Jurkat, Clone E6-1 (cell line): ENCODE measurements at regions not wholly inside any gene's neighbourhood (a gene's known extent, or its start where the extent isn't known, plus 50 kb on each side); places are given as distances from the start of the nearest gene placed in this dataset.

Experiments
- DNase-seq: peaks from one replicate; pipeline ENCODE4 v3.0.0-alpha.2; 2011; ENCODE audit warnings: low read depth, low spot score
- H3K4me3 ChIP-seq: 2 replicates; pipeline ENCODE4 v1.5.1; 2011; ENCODE audit warnings: mild to moderate bottlenecking, low read length, control low read depth, moderate library complexity

- no peak for DNase-seq
- no peak overlapping the region for H3K4me3 ChIP-seq
Measured at GRCh38 chr7:16045296-16045695, 358.8 kb upstream of the MEOX2 start.

GRCh38 chr7:16044645-16045044 is 358.2 kb upstream of the MEOX2 start:
- no peak overlapping the region for H3K4me3 ChIP-seq
- no peak for DNase-seq

DNA sequence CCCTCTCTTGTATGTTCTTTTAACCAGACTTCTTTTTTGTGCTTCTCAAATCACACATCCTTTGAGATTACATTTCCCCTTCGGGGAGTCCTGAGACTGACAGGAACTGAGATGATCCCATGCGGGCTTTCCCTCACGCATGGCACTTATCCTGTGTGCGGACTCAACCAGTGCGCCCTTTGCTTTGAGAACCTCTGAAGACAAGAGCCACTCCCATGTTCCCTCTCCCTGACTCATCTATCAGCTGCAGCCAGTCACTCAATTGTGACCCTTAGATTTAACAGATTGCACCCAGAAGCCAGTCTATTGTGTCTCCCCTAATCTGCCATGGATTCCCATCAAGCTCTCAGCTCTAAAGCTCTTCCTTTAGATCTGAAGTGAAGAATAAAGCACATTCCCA is 353.9 kb upstream of the MEOX2 start:
- H3K4me3 ChIP-seq, result no peak overlapping the region
- DNase-seq, result no peak

- DNase-seq, result no peak
- no peak overlapping the region for H3K4me3 ChIP-seq
Measured at GRCh38 chr7:16038906-16039305, 352.4 kb upstream of the MEOX2 start.

- H3K4me3 ChIP-seq, result no peak overlapping the region
- no peak for DNase-seq
Measured at GRCh38 chr7:16035392-16035791, 348.9 kb upstream of the MEOX2 start.

- DNase-seq, result no peak
- no peak overlapping the region for H3K4me3 ChIP-seq
Measured at GRCh38 chr7:16034866-16035265, 348.4 kb upstream of the MEOX2 start.

DNA sequence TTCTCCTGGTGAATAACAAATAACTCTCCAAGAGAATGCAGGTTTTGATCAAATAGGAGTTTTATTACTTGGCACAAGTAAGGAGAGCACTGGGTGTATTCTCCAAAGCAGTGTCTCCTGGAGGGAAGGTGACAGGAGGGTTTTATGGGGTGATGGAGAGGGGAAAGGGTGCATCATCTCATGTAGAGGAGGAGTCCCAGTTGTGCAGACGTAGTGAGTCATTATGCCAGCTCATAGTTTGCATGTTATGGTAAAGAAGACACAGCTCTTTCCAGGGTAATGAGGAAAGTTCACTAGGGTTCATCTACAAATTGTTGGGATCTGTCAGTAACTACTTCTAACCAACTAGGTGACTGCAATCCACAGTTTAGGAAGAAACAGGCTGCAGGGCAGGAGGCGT is 347.9 kb upstream of the MEOX2 start:
- DNase-seq, result no peak
- no peak overlapping the region for H3K4me3 ChIP-seq

DNA sequence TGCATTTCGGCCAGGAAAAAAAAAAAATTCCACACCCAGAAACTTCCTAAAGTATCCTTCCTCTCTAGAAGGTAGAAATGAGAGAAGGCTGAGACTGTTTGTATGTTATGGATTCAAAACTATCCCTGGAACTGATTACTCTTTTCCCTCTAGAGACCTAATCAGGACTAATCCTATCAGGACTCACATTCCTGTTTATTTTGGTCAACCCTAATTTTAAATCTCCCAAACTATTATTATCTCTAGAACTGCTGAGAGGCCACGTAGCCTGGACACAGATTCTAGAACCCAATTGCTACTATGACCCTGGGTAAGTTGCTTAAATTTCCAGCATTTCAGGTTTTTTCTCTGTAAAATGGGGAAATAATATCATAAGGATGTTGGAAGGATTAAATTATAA is 346.8 kb upstream of the MEOX2 start:
- H3K4me3 ChIP-seq, result no peak overlapping the region
- no peak for DNase-seq

GRCh38 chr7:16028636-16029035 is 342.2 kb upstream of the MEOX2 start:
- no peak for DNase-seq
- no peak overlapping the region for H3K4me3 ChIP-seq

GRCh38 chr7:16028103-16028502 is 341.6 kb upstream of the MEOX2 start:
- no peak for DNase-seq
- H3K4me3 ChIP-seq, result no peak overlapping the region

- no peak overlapping the region for H3K4me3 ChIP-seq
- DNase-seq, result no peak
Measured at GRCh38 chr7:16027396-16027795, 340.9 kb upstream of the MEOX2 start.

DNA sequence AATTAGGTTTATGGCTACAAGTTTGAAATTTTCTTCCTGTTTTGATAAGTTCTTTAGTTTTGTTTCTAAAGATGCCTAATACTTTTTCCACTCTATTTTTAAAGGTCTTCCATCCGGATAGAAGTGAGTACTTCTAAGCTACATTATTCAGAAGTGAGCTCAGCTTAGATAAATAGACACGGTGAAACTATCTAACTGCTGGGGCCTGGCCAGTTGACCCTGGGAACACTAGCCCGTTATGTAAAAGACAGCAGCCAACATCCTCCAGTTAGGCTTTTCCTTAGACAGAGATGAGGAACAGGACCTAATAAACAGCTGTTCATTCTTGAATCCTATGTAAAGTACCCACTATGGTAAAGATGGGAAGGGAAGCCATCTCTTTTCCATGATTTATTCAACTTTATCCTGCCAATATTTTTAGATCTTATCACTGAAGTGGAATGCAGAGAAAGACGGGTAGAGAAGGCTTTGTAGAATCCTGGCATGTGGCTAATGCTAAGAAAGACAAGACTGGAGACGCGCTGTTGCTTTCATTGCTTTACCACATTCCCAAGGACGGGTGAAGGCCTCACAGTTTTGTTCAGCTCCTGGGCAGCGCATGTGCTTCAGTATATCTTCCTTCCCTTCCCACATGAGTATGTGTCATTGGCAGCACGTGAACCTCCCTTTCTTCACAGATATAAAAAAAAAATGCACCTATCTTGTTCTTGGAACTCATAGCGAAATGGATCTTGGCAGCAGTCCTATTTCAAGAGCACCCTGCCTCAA is 340.0 kb upstream of the MEOX2 start:
- no peak for DNase-seq

DNA sequence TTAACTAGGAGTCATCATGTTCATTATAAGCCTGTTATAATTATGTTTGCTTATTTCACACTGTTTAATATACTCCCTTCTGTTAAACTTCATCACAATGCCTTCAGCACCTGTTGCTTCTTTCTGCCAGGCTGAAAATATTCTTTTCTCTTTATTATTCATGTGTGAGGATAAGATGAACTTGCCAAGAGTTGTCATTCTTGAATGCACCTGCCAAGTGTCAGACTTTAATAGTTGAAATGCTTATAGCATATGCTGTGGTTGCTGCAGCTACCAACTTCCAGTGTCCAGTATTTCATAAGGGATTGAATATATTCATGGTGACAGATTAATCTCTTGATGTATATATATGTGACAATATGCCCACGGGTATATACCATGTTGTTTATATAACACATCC is 339.2 kb upstream of the MEOX2 start:
- no peak overlapping the region for H3K4me3 ChIP-seq
- DNase-seq, result no peak

More for the DNA sequence above, 340.0 kb upstream of the MEOX2 start:
- no peak overlapping the region for H3K4me3 ChIP-seq

DNA sequence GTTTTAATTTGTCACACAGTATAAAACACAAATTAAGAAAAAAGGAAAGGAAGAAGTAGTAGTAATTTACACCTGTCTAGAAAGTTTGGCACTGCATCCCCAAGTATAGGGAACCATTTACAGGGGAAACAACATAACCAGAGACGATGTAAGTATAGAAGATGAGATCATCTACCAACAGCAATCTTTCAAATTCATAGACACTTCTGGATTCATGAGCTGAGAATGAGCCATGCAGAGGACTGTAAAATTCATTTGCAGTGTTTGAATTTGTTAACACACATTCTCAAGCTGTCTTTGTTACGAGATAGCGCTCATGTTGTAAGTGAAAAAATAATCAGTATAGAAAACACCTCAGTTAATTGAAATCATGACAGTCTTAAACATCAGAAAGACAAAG is 337.0 kb upstream of the MEOX2 start:
- no peak for DNase-seq

DNA sequence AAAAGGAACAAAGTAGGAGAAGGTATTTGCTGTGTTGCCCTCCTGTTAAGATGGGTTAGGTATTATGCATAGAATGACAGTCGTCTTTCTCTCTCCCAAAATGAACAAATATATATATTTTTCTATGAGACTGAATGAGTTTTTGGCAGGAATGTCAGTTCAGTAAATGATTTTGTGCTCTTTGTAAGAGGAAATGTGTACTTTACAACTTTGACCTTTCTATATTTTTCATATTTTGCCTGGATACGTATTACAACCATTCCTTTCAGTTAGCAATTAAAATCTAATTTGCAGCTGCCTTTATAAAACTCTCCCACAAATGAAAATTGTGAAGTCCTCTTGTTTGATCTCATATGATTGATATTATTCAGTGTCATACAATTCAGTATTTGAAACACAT is 336.6 kb upstream of the MEOX2 start:
- DNase-seq, result no peak
- no peak overlapping the region for H3K4me3 ChIP-seq

More for the DNA sequence above, 337.0 kb upstream of the MEOX2 start:
- H3K4me3 ChIP-seq, result no peak overlapping the region

GRCh38 chr7:16021851-16022250 is 335.4 kb upstream of the MEOX2 start:
- no peak for DNase-seq
- H3K4me3 ChIP-seq, result no peak overlapping the region

DNA sequence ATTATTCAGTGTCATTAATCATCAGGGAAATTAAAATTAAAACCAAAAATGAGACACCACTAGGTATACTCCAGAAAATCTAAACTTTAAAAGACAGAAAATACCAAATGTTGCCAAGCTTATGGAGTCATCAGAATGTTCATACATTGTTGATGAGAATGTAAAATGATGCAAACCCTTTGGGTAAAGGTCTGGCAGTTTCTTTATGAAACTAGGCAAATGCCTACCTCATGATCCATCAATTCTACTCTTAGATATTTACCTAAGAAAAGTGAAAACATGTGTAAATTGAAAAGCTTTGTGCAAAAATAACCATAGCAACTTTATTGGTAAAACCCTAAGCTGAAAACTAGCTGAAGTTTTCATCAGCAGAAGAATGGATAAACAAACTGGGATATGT is 329.5 kb upstream of the MEOX2 start:
- H3K4me3 ChIP-seq, result no peak overlapping the region
- no peak for DNase-seq

GRCh38 chr7:16014031-16014430 is 327.5 kb upstream of the MEOX2 start:
- DNase-seq, result no peak
- H3K4me3 ChIP-seq, result no peak overlapping the region

- DNase-seq, result no peak
- H3K4me3 ChIP-seq, result no peak overlapping the region
Measured at GRCh38 chr7:16007911-16008310, 321.4 kb upstream of the MEOX2 start.

DNA sequence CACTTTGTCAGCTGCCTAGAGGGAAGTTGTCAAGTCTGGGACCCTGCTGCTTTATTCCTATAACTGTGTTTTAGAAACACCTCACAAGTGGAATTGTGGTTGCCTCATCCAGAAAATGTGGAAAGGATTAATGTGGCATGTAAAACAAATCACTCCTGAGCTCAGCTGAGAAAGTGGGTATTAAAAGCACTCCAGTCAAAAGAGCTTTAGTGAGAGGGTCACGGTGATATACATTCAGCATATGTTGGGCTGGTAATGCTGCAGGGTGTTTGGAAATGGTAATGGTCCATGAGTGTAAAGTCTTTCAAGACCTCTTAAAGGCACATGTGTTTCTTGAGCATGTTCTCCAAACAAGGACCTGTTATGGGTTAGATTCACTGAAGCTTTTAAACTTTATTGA is 318.2 kb upstream of the MEOX2 start:
- no peak overlapping the region for H3K4me3 ChIP-seq
- DNase-seq, result no peak

- H3K4me3 ChIP-seq, result no peak overlapping the region
- DNase-seq, result no peak
Measured at GRCh38 chr7:16001477-16001876, 315.0 kb upstream of the MEOX2 start.
